GM12878 (cell line): ENCODE measurements at regions not wholly inside any gene's neighbourhood (a gene's known extent, or its start where the extent isn't known, plus 50 kb on each side); places are given as distances from the start of the nearest gene placed in this dataset.

Source experiments
- ATAC-seq: fragments of 200-7000 bp; cut with Tn5 transposase; 3 replicates; pipeline ENCODE4 v1.9.1; 2020; ENCODE audit warnings: mild to moderate bottlenecking, moderate library complexity
- BruUV-seq: library from RNA; stranded (reverse); fragments of 400-500 nt; replicated peaks from 2 replicates; lab custom pipeline; 2021; lab: Mats Ljungman, UMichigan
- CTCF ChIA-PET: fragments of 300-600 bp; sonication (Branson Sonifier 250); formaldehyde crosslinking; extraction: SDS; loops from one replicate; lab custom pipeline; 2021; ENCODE audit warnings: inconsistent platforms; lab: Yijun Ruan, JAX
- POLR2A ChIA-PET: fragments of 350-600 bp; formaldehyde crosslinking; extraction: SDS; loops from one replicate; lab custom pipeline; 2021; ENCODE audit warnings: inconsistent platforms; lab: Charles Lee
- RAD21 ChIA-PET: fragments of 300-600 bp; sonication (Branson Sonifier 250); formaldehyde crosslinking; loops from one replicate; lab custom pipeline; 2023; ENCODE audit warnings: antibody characterized with exemption; ENCODE audit not compliant: unreplicated experiment; lab: Charles Lee
- SMC1A ChIA-PET: fragments of 300-600 bp; sonication (Branson Sonifier 250); formaldehyde crosslinking; loops from one replicate; lab custom pipeline; 2023; ENCODE audit not compliant: unreplicated experiment, uncharacterized antibody; lab: Charles Lee
- DNase-seq: peaks from one replicate; pipeline ENCODE4 v3.0.0-alpha.2; 2011; ENCODE audit warnings: low read depth, low spot score
- FAIRE-seq: peaks from 3 replicates; lab custom pipeline; 2011; peaks lifted over from hg19 to GRCh38; lab: Jason Lieb, UNC
- H2AFZ ChIP-seq: 2 replicates; pipeline ENCODE4 v1.6.0; 2011; ENCODE audit warnings: low read depth, low read length, control low read depth; ENCODE audit not compliant: control insufficient read depth
- H3K27ac ChIP-seq: 2 replicates; pipeline ENCODE4 v1.5.1; 2011; ENCODE audit warnings: control low read depth; ENCODE audit not compliant: control insufficient read depth, insufficient read depth
- H3K27me3 ChIP-seq, 2 experiments: replicated peaks in 1 of 2; 2 replicates each; pipeline versions ENCODE4 v1.6.0 to v1.6.1; 2011; ENCODE audit warnings: low read length in 1 of 2; ENCODE audit not compliant: control insufficient read depth in 2 of 2, insufficient read depth in 2 of 2
- H3K36me3 ChIP-seq, 2 experiments: 2 replicates each; pipeline ENCODE4 v1.5.1; 2011; ENCODE audit warnings: low read length in 1 of 2; ENCODE audit not compliant: control insufficient read depth in 2 of 2, insufficient read depth in 2 of 2
- H3K4me1 ChIP-seq: 2 replicates; pipeline ENCODE4 v1.6.1; 2011; ENCODE audit warnings: mild to moderate bottlenecking, low read length, moderate library complexity, mixed read lengths; ENCODE audit not compliant: control insufficient read depth, insufficient read depth
- H3K4me2 ChIP-seq: 2 replicates; pipeline ENCODE4 v1.6.0; 2011; ENCODE audit warnings: control low read depth; ENCODE audit not compliant: control insufficient read depth, insufficient read depth
- H3K4me3 ChIP-seq: fragments of 200-600 bp; sonication (generic); 2 replicates; pipeline ENCODE4 v1.5.1; 2016
- H3K79me2 ChIP-seq: 2 replicates; pipeline ENCODE4 v1.6.0; 2011; ENCODE audit warnings: low read length; ENCODE audit not compliant: control insufficient read depth, insufficient read depth
- H3K9ac ChIP-seq: 2 replicates; pipeline ENCODE4 v1.8.0; 2011; ENCODE audit warnings: low read length, control low read depth, mixed read lengths; ENCODE audit not compliant: control insufficient read depth, insufficient read depth
- H3K9me3 ChIP-seq: replicated peaks from 3 replicates; pipeline ENCODE4 v1.5.1; 2011; ENCODE audit warnings: mild to moderate bottlenecking, low read length; ENCODE audit not compliant: control insufficient read depth, insufficient read depth
- H4K20me1 ChIP-seq: 2 replicates; pipeline ENCODE4 v1.6.0; 2011; ENCODE audit not compliant: control insufficient read depth, insufficient read depth
- ATF7 ChIP-seq: fragments of 450-650 bp; IDR thresholded peaks from 2 replicates; pipeline ENCODE4 v1.6.1; 2016; ENCODE audit warnings: low read depth, mild to moderate bottlenecking
- GATAD2B ChIP-seq: fragments of 450-650 bp; conservative IDR thresholded peaks from 2 replicates; pipeline ENCODE4 v1.6.1; 2017; ENCODE audit warnings: low read depth, mild to moderate bottlenecking, moderate library complexity
- JUNB ChIP-seq: IDR thresholded peaks from 2 replicates; pipeline ENCODE4 v1.6.1; 2016; ENCODE audit warnings: antibody characterized with exemption, mild to moderate bottlenecking
- KAT2A ChIP-seq: conservative IDR thresholded peaks from 2 replicates; pipeline ENCODE4 v1.6.1; 2011; ENCODE audit warnings: low read depth, low read length; ENCODE audit not compliant: control insufficient read depth
- LARP7 ChIP-seq: fragments of 450-650 bp; IDR thresholded peaks from 2 replicates; pipeline ENCODE4 v1.6.1; 2017; ENCODE audit warnings: mild to moderate bottlenecking
- MTA2 ChIP-seq: fragments of 450-650 bp; IDR thresholded peaks from 2 replicates; pipeline ENCODE4 v1.6.1; 2016; ENCODE audit warnings: low read depth, mild to moderate bottlenecking, moderate library complexity
- NR2C2 ChIP-seq: IDR thresholded peaks from 2 replicates; pipeline ENCODE4 v1.6.1; 2011; ENCODE audit warnings: borderline replicate concordance, low read depth; ENCODE audit not compliant: control insufficient read depth, insufficient read length
- RB1 ChIP-seq: fragments of 450-650 bp; formaldehyde crosslinking; IDR thresholded peaks from 2 replicates; pipeline ENCODE4 v1.6.1; 2017; ENCODE audit warnings: mild to moderate bottlenecking, borderline replicate concordance
- RELA ChIP-seq: fragments of 450-650 bp; IDR thresholded peaks from 2 replicates; pipeline ENCODE4 v1.8.0; 2014; ENCODE audit warnings: borderline replicate concordance; ENCODE audit not compliant: partially characterized antibody
- SMC3 ChIP-seq: IDR thresholded peaks from 2 replicates; pipeline ENCODE4 v1.6.1; 2011; ENCODE audit warnings: low read length, improper control_type of control experiment, borderline replicate concordance
- SP1 ChIP-seq: IDR thresholded peaks from one replicate; pipeline ENCODE4 v1.6.1; 2011; ENCODE audit warnings: low read depth, low read length
- SREBF1 ChIP-seq: IDR thresholded peaks from 2 replicates; pipeline ENCODE4 v1.6.1; 2012; ENCODE audit warnings: mild to moderate bottlenecking, low read length
- STAT3 ChIP-seq: IDR thresholded peaks from 2 replicates; pipeline ENCODE4 v1.6.1; 2011; ENCODE audit warnings: low read depth, low read length, improper control_type of control experiment
- TCF7 ChIP-seq: IDR thresholded peaks from 2 replicates; pipeline ENCODE4 v1.6.1; 2014; ENCODE audit warnings: antibody characterized with exemption, borderline replicate concordance
- WRNIP1 ChIP-seq: IDR thresholded peaks from 2 replicates; pipeline ENCODE4 v1.6.1; 2011; ENCODE audit warnings: low read depth, low read length, improper control_type of control experiment, borderline replicate concordance
- YY1 ChIP-seq: IDR thresholded peaks from 2 replicates; pipeline ENCODE4 v1.6.1; 2011; ENCODE audit warnings: low read depth, mild to moderate bottlenecking, low read length
- ZBED1 ChIP-seq: IDR thresholded peaks from 2 replicates; pipeline ENCODE4 v1.6.1; 2016; ENCODE audit warnings: borderline replicate concordance
- ZNF24 ChIP-seq: fragments of 450-650 bp; IDR thresholded peaks from 2 replicates; pipeline ENCODE4 v1.6.1; 2017; ENCODE audit warnings: antibody characterized with exemption, mild to moderate bottlenecking
- ZNF622 ChIP-seq: fragments of 450-650 bp; IDR thresholded peaks from 2 replicates; pipeline ENCODE4 v1.6.1; 2017; ENCODE audit warnings: mild to moderate bottlenecking, inconsistent platforms
- WGBS: methylation state at CpG from one replicate; pipeline ENCODE4 v1.1.6; 2016; ENCODE audit warnings: low lambda C conversion rate; ENCODE audit not compliant: insufficient replicate concordance, insufficient coverage; ENCODE audit errors: missing lambda C conversion rate; 5-methylcytosine and 5-hydroxymethylcytosine counted together
- in situ Hi-C: fragments of 300-500 bp; cut with MboI; formaldehyde crosslinking; loops from 9 replicates; pipeline ENCODE4 v1.14.3; 2018; ENCODE audit warnings: mixed read lengths
- intact Hi-C: fragments of 100-400 bp; cut with micrococcal nuclease; formaldehyde crosslinking; loops from one replicate; pipeline ENCODE4 v1.14.2; 2022; ENCODE audit not compliant: unreplicated experiment
- TF ChIP-seq, protein P1 (sequence below): IDR thresholded peaks from 2 replicates; pipeline ENCODE4 v1.6.1; 2012; ENCODE audit warnings: low read depth, low read length, improper control_type of control experiment
- TF ChIP-seq, protein P2 (sequence below): fragments of 450-650 bp; formaldehyde crosslinking; IDR thresholded peaks from 2 replicates; pipeline ENCODE4 v1.4.0; 2022; ENCODE audit warnings: mild to moderate bottlenecking, moderate library complexity
- TF ChIP-seq, protein P3 (sequence below): IDR thresholded peaks from 2 replicates; pipeline ENCODE4 v1.6.1; 2012; ENCODE audit warnings: low read depth, low read length, improper control_type of control experiment

DNA sequence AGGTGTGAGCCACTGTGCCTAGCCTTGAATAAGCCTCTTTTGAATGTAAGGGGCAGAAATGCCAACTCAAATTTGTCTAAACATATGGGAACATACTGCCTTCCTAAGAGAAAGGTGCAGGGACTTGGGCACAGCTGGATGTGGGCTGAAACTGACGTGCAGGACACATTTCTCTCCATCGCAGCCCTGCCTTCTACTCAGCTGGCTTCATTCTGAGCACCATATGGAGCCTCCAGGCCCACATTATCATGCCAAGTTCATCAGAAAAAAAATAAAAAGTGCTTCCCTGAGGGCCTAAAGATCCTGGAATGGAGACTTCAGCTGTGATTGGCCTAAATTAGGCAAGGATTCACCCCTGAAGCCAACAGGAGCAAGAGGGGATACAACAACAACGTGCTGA, 386.2 kb downstream of the RAB28 start (continued):
- TF ChIP-seq SREBF1, result no peak
- TF ChIP-seq RB1, result no peak
- TF ChIP-seq MTA2, result no peak
- no peak for TF ChIP-seq RELA
- no peak for TF ChIP-seq JUNB
- TF ChIP-seq ZNF622, result no peak
- TF ChIP-seq, protein P1, sequence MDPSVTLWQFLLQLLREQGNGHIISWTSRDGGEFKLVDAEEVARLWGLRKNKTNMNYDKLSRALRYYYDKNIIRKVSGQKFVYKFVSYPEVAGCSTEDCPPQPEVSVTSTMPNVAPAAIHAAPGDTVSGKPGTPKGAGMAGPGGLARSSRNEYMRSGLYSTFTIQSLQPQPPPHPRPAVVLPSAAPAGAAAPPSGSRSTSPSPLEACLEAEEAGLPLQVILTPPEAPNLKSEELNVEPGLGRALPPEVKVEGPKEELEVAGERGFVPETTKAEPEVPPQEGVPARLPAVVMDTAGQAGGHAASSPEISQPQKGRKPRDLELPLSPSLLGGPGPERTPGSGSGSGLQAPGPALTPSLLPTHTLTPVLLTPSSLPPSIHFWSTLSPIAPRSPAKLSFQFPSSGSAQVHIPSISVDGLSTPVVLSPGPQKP, result no peak
- TF ChIP-seq ZBED1, result no peak
- no peak for TF ChIP-seq STAT3

DNA sequence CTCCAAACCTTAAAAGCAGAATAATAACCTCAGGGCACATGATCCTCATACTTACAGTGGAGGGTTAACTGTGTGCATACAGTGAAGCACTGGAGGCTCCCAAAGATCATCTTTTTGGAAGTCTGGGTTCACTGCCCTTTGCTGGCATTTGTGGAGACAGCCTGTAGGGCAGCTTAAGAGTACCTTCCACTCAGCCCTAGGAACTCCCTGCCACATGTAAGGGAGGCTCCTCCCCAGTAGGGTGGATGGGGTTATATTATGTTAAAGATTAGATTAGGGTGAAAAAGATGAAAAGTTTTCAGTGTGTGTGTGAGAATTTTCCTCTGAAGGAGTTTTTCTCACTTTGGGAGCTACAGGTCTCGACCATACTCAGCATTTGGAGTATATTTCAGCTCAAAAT, 388.4 kb downstream of the RAB28 start:
- DNase-seq (no peak), FAIRE-seq (no peak), ATAC-seq (no peak)
- H3K4me2 ChIP-seq, result no peak overlapping the region
- intact Hi-C loops (no loop called here), in situ Hi-C loops (no loop called here)
- no peak overlapping the region for H3K27ac ChIP-seq
- no peaks in the 10 kb centered on the region for H3K36me3 ChIP-seq
- H3K4me1 ChIP-seq, result no peaks in the 10 kb centered on the region
- TF ChIP-seq, protein P2, sequence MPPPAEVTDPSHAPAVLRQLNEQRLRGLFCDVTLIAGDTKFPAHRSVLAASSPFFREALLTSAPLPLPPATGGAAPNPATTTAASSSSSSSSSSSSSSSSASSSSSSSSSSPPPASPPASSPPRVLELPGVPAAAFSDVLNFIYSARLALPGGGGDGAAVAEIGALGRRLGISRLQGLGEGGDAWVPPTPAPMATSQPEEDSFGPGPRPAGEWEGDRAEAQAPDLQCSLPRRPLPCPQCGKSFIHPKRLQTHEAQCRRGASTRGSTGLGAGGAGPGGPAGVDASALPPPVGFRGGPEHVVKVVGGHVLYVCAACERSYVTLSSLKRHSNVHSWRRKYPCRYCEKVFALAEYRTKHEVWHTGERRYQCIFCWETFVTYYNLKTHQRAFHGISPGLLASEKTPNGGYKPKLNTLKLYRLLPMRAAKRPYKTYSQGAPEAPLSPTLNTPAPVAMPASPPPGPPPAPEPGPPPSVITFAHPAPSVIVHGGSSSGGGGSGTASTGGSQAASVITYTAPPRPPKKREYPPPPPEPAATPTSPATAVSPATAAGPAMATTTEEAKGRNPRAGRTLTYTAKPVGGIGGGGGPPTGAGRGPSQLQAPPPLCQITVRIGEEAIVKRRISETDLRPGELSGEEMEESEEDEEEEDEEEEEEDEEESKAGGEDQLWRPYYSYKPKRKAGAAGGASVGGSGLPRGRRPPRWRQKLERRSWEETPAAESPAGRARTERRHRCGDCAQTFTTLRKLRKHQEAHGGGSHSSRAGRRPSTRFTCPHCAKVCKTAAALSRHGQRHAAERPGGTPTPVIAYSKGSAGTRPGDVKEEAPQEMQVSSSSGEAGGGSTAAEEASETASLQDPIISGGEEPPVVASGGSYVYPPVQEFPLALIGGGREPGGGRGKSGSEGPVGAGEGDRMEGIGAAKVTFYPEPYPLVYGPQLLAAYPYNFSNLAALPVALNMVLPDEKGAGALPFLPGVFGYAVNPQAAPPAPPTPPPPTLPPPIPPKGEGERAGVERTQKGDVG, result no peak
- TF ChIP-seq LARP7, result no peak
- TF ChIP-seq KAT2A, result no peak
- TF ChIP-seq, protein P3, sequence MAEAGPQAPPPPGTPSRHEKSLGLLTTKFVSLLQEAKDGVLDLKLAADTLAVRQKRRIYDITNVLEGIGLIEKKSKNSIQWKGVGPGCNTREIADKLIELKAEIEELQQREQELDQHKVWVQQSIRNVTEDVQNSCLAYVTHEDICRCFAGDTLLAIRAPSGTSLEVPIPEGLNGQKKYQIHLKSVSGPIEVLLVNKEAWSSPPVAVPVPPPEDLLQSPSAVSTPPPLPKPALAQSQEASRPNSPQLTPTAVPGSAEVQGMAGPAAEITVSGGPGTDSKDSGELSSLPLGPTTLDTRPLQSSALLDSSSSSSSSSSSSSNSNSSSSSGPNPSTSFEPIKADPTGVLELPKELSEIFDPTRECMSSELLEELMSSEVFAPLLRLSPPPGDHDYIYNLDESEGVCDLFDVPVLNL, result no peak
- TF ChIP-seq YY1, result no peak
- TF ChIP-seq SP1, result no peak
- TF ChIP-seq NR2C2, result no peak
- no peak for TF ChIP-seq ZNF24
- no peak for TF ChIP-seq SMC3
- no peak for TF ChIP-seq GATAD2B
- no peak for TF ChIP-seq ATF7
- TF ChIP-seq TCF7, result no peak
- no peak for TF ChIP-seq WRNIP1
- no peaks in the 10 kb centered on the region for H4K20me1 ChIP-seq
- no peaks in the 10 kb centered on the region for H3K27me3 ChIP-seq
- H2AFZ ChIP-seq, result no peak overlapping the region
- no peak overlapping the region for H3K4me3 ChIP-seq
- H3K9ac ChIP-seq, result no peak overlapping the region
- POLR2A ChIA-PET, result no interaction called here
- no peaks in the 10 kb centered on the region for H3K9me3 ChIP-seq
- 0% methylated on average over 1 of the region's 1 CpG for WGBS
- BruUV-seq, result no TSS peak
- CTCF ChIA-PET, result interaction anchor here (1.1 kb wide), 1 partner anchor 11 kb away, joined by 3 read pairs; no protein-coding TSS in a partner anchor
- SMC1A ChIA-PET, result no interaction called here
- RAD21 ChIA-PET, result no interaction called here
- no peaks in the 10 kb centered on the region for H3K79me2 ChIP-seq
